GM12864 (cell line): ENCODE measurements at regions not wholly inside any gene's neighbourhood (a gene's known extent, or its start where the extent isn't known, plus 50 kb on each side); places are given as distances from the start of the nearest gene placed in this dataset.

ENCODE experiments used
- DNase-seq: peaks from one replicate; pipeline ENCODE4 v3.0.0-alpha.2; 2011; ENCODE audit warnings: low read depth
- H3K4me3 ChIP-seq: 2 replicates; pipeline ENCODE4 v1.5.1; 2011; ENCODE audit warnings: mild to moderate bottlenecking, low read depth, low read length, control low read depth
- CTCF ChIP-seq: IDR thresholded peaks from 2 replicates; pipeline ENCODE4 v1.5.1; 2011; ENCODE audit warnings: low read depth, mild to moderate bottlenecking, moderate library complexity, low read length, control low read depth, inconsistent platforms; ENCODE audit errors: missing control alignments

- no peak for TF ChIP-seq CTCF
- DNase-seq: no peak
- H3K4me3 ChIP-seq: no peak overlapping the region
Measured at GRCh38 chr4:103370336-103370735, 172.2 kb upstream of the CENPE start.

GRCh38 chr4:103365285-103365684, 167.1 kb upstream of the CENPE start:
- H3K4me3 ChIP-seq: no peak overlapping the region
- TF ChIP-seq CTCF: no peak
- DNase-seq: no peak

GRCh38 chr4:103364083-103364482, 165.9 kb upstream of the CENPE start:
- DNase-seq: no peak
- no peak for TF ChIP-seq CTCF
- H3K4me3 ChIP-seq: no peak overlapping the region

GRCh38 chr4:103361926-103362325, 163.8 kb upstream of the CENPE start:
- H3K4me3 ChIP-seq: no peak overlapping the region
- no peak for TF ChIP-seq CTCF
- no peak for DNase-seq

GRCh38 chr4:103359900-103360299, 161.8 kb upstream of the CENPE start:
- DNase-seq: no peak
- TF ChIP-seq CTCF: no peak
- H3K4me3 ChIP-seq: no peak overlapping the region

GRCh38 chr4:103354006-103354405, 155.9 kb upstream of the CENPE start:
- H3K4me3 ChIP-seq: no peak overlapping the region
- TF ChIP-seq CTCF: no peak

GRCh38 chr4:103329642-103330041, 131.5 kb upstream of the CENPE start:
- no peak overlapping the region for H3K4me3 ChIP-seq
- no peak for DNase-seq
- no peak for TF ChIP-seq CTCF

More at GRCh38 chr4:103354006-103354405, 155.9 kb upstream of the CENPE start:
- DNase-seq: no peak
